Chondrocyte (in vitro differentiated cells): ENCODE measurements at regions not wholly inside any gene's neighbourhood (a gene's known extent, or its start where the extent isn't known, plus 50 kb on each side); places are given as distances from the start of the nearest gene placed in this dataset.
"Not testable (repeated sequence)": the region's sequence is repeated elsewhere in the genome, so short reads cannot be mapped to it uniquely, and the experiment has no call there.

Experiments used
- DNase-seq: peaks from one replicate; pipeline ENCODE4 v3.0.0; 2021; ENCODE audit warnings: mixed read lengths, low spot score
- H3K27ac Mint-ChIP-seq: one replicate; pipeline ENCODE4 v1.8.0; 2021; ENCODE audit warnings: mild to moderate bottlenecking, moderate library complexity, mixed read lengths; ENCODE audit not compliant: unreplicated experiment
- H3K27me3 Mint-ChIP-seq: 2 replicates; pipeline ENCODE4 v1.8.0; 2021; ENCODE audit warnings: low read depth, mixed read lengths
- H3K36me3 Mint-ChIP-seq: 2 replicates; pipeline ENCODE4 v1.8.0; 2021; ENCODE audit warnings: low read depth, mixed read lengths
- H3K4me1 Mint-ChIP-seq: 2 replicates; pipeline ENCODE4 v1.8.0; 2021; ENCODE audit warnings: low read depth, mild to moderate bottlenecking, mixed read lengths
- H3K4me3 Mint-ChIP-seq: one replicate; pipeline ENCODE4 v1.8.0; 2021; ENCODE audit warnings: mild to moderate bottlenecking, moderate library complexity, mixed read lengths; ENCODE audit not compliant: unreplicated experiment
- H3K9me3 Mint-ChIP-seq: 2 replicates; pipeline ENCODE4 v1.8.0; 2021; ENCODE audit warnings: low read depth, mixed read lengths
- TF ChIP-seq, protein P1 (sequence below): fragments of 200-600 bp; sonication (generic); IDR thresholded peaks from 2 replicates; pipeline ENCODE4 v1.5.0; 2021; ENCODE audit warnings: antibody characterized with exemption, mild to moderate bottlenecking, moderate library complexity

DNA sequence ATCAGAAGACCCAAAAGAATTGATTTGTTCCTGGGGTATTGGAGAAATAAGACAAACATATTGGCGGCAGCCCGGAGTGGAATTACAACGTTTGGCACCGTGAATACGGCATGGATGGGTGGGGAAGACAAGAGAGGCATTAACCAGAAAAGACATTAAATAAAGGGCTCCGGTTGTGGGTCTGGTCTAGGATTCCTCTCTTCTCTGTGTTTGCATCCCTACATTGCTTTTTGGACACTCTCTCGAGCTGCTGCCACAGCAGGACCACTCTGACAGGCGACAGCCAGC is 138.7 kb upstream of the PALM2AKAP2 start:
- H3K27me3 Mint-ChIP-seq, result peaks cover 7% of the 10 kb centered on the region
- peak overlapping the region; percentile 73 for H3K4me3 Mint-ChIP-seq
- peaks cover 15% of the 10 kb centered on the region for H3K9me3 Mint-ChIP-seq
- no peak overlapping the region for H3K27ac Mint-ChIP-seq
- DNase-seq, result no peak
- peaks cover 2% of the 10 kb centered on the region for H3K36me3 Mint-ChIP-seq
- TF ChIP-seq, protein P1, sequence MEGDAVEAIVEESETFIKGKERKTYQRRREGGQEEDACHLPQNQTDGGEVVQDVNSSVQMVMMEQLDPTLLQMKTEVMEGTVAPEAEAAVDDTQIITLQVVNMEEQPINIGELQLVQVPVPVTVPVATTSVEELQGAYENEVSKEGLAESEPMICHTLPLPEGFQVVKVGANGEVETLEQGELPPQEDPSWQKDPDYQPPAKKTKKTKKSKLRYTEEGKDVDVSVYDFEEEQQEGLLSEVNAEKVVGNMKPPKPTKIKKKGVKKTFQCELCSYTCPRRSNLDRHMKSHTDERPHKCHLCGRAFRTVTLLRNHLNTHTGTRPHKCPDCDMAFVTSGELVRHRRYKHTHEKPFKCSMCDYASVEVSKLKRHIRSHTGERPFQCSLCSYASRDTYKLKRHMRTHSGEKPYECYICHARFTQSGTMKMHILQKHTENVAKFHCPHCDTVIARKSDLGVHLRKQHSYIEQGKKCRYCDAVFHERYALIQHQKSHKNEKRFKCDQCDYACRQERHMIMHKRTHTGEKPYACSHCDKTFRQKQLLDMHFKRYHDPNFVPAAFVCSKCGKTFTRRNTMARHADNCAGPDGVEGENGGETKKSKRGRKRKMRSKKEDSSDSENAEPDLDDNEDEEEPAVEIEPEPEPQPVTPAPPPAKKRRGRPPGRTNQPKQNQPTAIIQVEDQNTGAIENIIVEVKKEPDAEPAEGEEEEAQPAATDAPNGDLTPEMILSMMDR, result no peak
- H3K4me1 Mint-ChIP-seq, result peaks cover 14% of the 10 kb centered on the region

DNA sequence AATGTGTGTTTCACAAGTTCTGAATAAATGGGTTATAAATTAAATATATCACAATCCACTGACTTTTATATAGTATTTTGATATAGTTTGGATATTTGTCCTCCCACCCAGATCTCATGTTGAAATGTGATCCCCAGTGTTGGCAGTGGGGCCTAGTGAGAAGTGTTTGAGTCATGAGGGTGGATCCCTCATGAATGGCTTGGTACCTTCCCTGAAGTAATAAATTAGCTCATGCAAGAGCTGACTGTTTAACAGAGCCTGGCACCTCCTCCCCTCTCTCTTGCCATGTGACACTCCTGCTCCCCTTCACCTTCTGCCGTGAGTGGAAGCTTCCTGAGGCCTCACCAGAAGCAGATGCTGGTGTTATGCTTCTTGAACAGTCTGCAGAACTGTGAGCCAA is 127.9 kb upstream of the PALM2AKAP2 start:
- TF ChIP-seq, protein P1, result no peak
- DNase-seq, result no peak
- H3K9me3 Mint-ChIP-seq, result peaks cover 2% of the 10 kb centered on the region
- peaks cover 7% of the 10 kb centered on the region for H3K4me1 Mint-ChIP-seq
- peaks cover under 1% of the 10 kb centered on the region for H3K27me3 Mint-ChIP-seq
- no peaks in the 10 kb centered on the region for H3K36me3 Mint-ChIP-seq
- H3K4me3 Mint-ChIP-seq, result no peak overlapping the region
- no peak overlapping the region for H3K27ac Mint-ChIP-seq

DNA sequence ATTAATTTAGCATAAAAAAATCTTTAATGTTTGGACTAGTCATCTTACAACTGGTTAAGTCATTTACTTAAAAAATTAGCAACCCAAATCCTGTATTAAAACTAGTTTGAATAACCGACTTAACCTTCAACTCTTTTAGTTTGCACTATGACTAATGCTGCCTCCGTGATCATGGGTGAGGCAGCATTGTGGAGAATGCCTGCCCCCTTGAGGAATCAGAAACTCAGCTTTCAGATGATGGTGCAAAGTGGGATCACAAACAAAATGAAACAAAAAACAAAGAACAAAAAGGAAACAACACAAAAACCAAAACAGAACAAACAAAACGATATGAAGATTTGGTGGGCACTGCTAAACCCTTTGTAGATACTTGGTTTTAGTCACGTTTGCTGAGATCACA is 127.0 kb upstream of the PALM2AKAP2 start:
- no peak for DNase-seq
- Mint-ChIP-seq H3K4me3 (no peak overlapping the region), H3K4me1 (peaks cover 7% of the 10 kb centered on the region), H3K27ac (no peak overlapping the region), H3K9me3 (peaks cover 2% of the 10 kb centered on the region), H3K36me3 (no peaks in the 10 kb centered on the region), H3K27me3 (peaks cover 4% of the 10 kb centered on the region)
- TF ChIP-seq, protein P1, result peak; percentile 78

DNA sequence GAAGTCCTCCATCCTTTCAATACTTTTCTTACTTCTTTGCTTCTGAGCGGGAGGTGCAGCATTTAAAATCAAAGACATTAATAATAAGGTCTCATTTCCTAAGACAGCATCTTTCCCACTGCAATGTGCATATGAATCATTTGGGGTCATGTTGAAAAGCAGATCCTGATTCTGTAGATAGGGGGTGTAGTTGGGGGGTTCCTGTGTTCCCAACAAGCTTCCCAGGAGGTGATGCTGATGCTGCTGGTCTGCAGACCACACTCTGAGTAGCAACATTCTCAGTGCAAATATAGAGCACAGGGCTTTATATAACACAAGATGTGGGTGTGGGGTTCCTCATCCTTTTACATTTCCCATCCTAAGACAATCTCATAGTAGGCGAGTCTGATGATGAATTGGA is 126.5 kb upstream of the PALM2AKAP2 start:
- no peak for DNase-seq
- Mint-ChIP-seq H3K4me1 (peaks cover 7% of the 10 kb centered on the region), H3K27ac (no peak overlapping the region), H3K9me3 (peaks cover 4% of the 10 kb centered on the region), H3K36me3 (no peaks in the 10 kb centered on the region), H3K4me3 (no peak overlapping the region), H3K27me3 (peaks cover 4% of the 10 kb centered on the region)
- TF ChIP-seq, protein P1, result no peak

DNA sequence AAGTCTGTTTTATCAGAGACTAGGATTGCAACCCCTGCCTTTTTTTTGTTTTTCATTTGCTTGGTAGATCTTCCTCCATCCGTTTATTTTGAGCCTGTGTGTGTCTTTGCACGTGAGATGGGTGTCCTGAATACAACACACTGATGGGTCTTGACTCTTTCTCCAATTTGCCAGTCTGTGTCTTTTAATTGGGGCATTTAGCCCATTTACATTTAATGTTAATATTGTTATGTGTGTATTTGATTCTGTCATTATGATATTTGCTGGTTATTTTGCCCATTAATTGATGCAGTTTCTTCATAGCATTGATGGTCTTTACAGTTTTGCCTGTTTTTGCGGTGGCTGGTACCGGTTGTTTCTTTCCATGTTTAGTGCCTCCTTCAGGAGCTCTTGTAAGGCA is 116.0 kb upstream of the PALM2AKAP2 start:
- not testable (repeated sequence) for H3K27ac Mint-ChIP-seq, H3K27me3 Mint-ChIP-seq, H3K4me1 Mint-ChIP-seq, DNase-seq, H3K4me3 Mint-ChIP-seq
- peaks cover 15% of the 10 kb centered on the region for H3K36me3 Mint-ChIP-seq
- peaks cover 24% of the 10 kb centered on the region for H3K9me3 Mint-ChIP-seq

DNA sequence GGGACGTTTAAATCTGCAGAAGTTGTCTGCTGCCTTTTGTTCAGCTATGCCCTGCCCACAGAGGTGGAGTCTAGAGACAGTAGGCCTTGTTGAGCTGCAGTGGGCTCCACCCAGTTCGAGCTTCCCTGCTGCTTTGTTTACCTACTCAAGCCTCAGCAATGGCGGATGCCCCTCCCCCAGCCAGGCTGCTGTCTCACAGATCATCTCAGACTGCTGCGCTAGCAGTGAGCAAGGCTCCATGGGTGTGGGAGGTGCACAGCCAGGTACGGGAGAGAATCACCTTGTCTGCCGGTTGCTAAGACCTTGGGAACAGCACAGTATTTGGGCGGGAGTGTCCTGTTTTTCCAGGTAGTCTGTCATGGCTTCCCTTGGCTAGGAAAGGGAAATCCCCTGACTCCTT is 114.3 kb upstream of the PALM2AKAP2 start:
- Mint-ChIP-seq H3K9me3 (peaks cover 24% of the 10 kb centered on the region), H3K36me3 (peaks cover 15% of the 10 kb centered on the region)
- not testable (repeated sequence) for H3K4me1 Mint-ChIP-seq, H3K27me3 Mint-ChIP-seq, H3K27ac Mint-ChIP-seq, H3K4me3 Mint-ChIP-seq, DNase-seq
